Stomach smooth muscle (tissue), 2 donors: ENCODE measurements at regions not wholly inside any gene's neighbourhood (a gene's known extent, or its start where the extent isn't known, plus 50 kb on each side); places are given as distances from the start of the nearest gene placed in this dataset.
"Not testable (repeated sequence)": the region's sequence is repeated elsewhere in the genome, so short reads cannot be mapped to it uniquely, and the experiment has no call there.

Experiments
- H3K27ac ChIP-seq: one replicate; pipeline ENCODE4 v1.7.0; 2013; ENCODE audit warnings: mild to moderate bottlenecking, low read length, inconsistent platforms
- H3K27me3 ChIP-seq, 2 donors: one replicate each; pipeline ENCODE4 v1.7.0; 2013; ENCODE audit warnings: low read length in 2 of 2; ENCODE audit not compliant: insufficient read depth in 2 of 2, control insufficient read depth in 1 of 2
- H3K36me3 ChIP-seq, 2 donors: one replicate each; pipeline ENCODE4 v1.7.0; 2013; ENCODE audit warnings: low read length in 2 of 2; ENCODE audit not compliant: control insufficient read depth in 2 of 2, insufficient read depth in 2 of 2
- H3K4me1 ChIP-seq: one replicate; pipeline ENCODE4 v1.7.0; 2013; ENCODE audit warnings: low read length; ENCODE audit not compliant: control insufficient read depth, insufficient read depth
- H3K4me3 ChIP-seq, 2 donors: one replicate each; pipeline ENCODE4 v1.7.0; 2013; ENCODE audit warnings: low read length in 2 of 2
- H3K9ac ChIP-seq, 2 donors: one replicate each; pipeline ENCODE4 v1.7.0; 2013; ENCODE audit warnings: low read length in 2 of 2, mild to moderate bottlenecking in 1 of 2
- H3K9me3 ChIP-seq, 2 donors: one replicate each; pipeline ENCODE4 v1.7.0; 2013; ENCODE audit warnings: low read length in 2 of 2; ENCODE audit not compliant: control insufficient read depth in 2 of 2
- donor health status: healthy.
- donor health status: Pancreatic carcinoma.

DNA sequence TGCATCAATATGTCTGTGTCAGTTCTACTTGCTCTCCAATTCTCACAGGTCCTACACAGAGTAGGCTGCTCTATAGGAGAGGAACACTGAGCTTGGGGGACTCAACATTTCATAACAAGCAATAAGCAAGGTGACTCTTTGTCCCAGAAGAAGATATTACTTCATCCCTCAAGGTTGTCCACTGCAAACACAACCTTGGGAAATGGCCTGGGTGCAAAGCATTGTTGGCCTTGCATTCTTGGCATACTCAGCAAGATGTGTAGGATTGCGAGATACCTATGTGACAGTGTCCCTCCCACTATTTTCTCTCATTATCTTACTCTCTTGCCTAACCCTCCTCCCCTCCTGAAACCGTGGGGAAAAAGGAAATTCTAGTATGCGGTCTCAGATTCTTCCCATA, 169.8 kb upstream of the FREM1 start:
- H3K27ac ChIP-seq, result no peak overlapping the region
- H3K4me1 ChIP-seq, result no peaks in the 10 kb centered on the region
- H3K27me3 ChIP-seq, result no peaks in the 10 kb centered on the region

GRCh38 chr9:15077946-15078729, 167.9 kb upstream of the FREM1 start:
- H3K27ac ChIP-seq, result no peak overlapping the region
- no peaks in the 10 kb centered on the region for H3K9me3 ChIP-seq
- H3K4me1 ChIP-seq, result no peaks in the 10 kb centered on the region
- H3K27me3 ChIP-seq, result no peaks in the 10 kb centered on the region
- no peak overlapping the region for H3K9ac ChIP-seq
- no peaks in the 10 kb centered on the region for H3K36me3 ChIP-seq
- no peak overlapping the region for H3K4me3 ChIP-seq

More for the DNA sequence above, 169.8 kb upstream of the FREM1 start:
- H3K36me3 ChIP-seq, result no peaks in the 10 kb centered on the region
- no peaks in the 10 kb centered on the region for H3K9me3 ChIP-seq
- no peak overlapping the region for H3K4me3 ChIP-seq
- no peak overlapping the region for H3K9ac ChIP-seq

- Histone ChIP-seq H3K27ac (no peak overlapping the region), H3K4me1 (no peaks in the 10 kb centered on the region), H3K9me3 (no peaks in the 10 kb centered on the region), H3K36me3 (no peaks in the 10 kb centered on the region), H3K9ac (no peak overlapping the region), H3K27me3 (no peaks in the 10 kb centered on the region), H3K4me3 (no peak overlapping the region)
Observed at GRCh38 chr9:15073620-15074019, 163.4 kb upstream of the FREM1 start.

GRCh38 chr9:15070716-15071115, 160.5 kb upstream of the FREM1 start:
- Histone ChIP-seq H3K9ac (no peak overlapping the region), H3K27me3 (no peaks in the 10 kb centered on the region), H3K4me3 (no peak overlapping the region)

DNA sequence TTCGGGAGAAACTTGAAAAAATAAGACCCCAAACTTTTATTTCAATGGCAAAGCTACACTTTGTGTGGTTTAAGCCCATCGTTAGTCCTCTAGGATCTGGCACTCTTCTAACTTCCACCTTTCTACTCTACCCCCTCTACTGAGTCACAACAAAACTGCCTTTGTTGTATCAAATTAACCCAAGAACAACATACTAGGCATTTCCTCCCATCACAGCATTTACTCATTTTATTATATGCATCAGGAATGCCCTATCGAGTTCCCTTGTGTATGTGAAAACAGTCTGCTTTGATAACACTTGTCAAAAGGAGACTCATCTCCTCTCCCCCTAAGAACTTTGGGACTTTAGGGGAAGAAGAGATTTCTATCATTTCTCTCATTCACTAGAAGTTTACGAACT, 158.9 kb upstream of the FREM1 start:
- no peak overlapping the region for H3K9ac ChIP-seq
- no peak overlapping the region for H3K27ac ChIP-seq
- H3K4me3 ChIP-seq, result no peak overlapping the region
- no peaks in the 10 kb centered on the region for H3K9me3 ChIP-seq
- H3K4me1 ChIP-seq, result no peaks in the 10 kb centered on the region
- H3K27me3 ChIP-seq, result no peaks in the 10 kb centered on the region
- no peaks in the 10 kb centered on the region for H3K36me3 ChIP-seq

More at GRCh38 chr9:15070716-15071115, 160.5 kb upstream of the FREM1 start:
- H3K27ac ChIP-seq, result no peak overlapping the region
- no peaks in the 10 kb centered on the region for H3K36me3 ChIP-seq
- no peaks in the 10 kb centered on the region for H3K4me1 ChIP-seq
- no peaks in the 10 kb centered on the region for H3K9me3 ChIP-seq

- Histone ChIP-seq H3K9me3 (no peaks in the 10 kb centered on the region), H3K4me1 (no peaks in the 10 kb centered on the region), H3K27me3 (no peaks in the 10 kb centered on the region), H3K27ac (no peak overlapping the region), H3K36me3 (no peaks in the 10 kb centered on the region), H3K9ac (no peak overlapping the region), H3K4me3 (no peak overlapping the region)
Observed at GRCh38 chr9:15068261-15068660, 158.0 kb upstream of the FREM1 start.

DNA sequence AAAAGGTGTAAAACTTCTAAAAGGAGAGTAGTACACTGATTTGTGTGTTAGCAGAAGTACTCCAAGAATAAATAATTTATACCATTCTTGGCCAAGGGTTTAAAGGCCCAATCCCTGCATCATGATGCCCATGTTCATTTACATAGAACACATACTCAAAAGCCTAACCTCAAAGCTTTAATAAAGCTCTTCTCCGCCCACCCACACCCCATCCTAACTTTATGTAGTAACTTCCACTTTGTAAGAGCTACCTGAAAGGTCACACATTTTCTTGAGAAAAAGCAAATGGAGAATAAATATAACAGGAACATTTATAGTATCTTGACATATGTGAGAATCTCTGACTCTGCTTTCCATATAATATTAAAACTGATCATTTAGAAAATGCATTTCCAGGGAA, 148.8 kb upstream of the FREM1 start:
- Histone ChIP-seq H3K27me3 (no peaks in the 10 kb centered on the region), H3K9me3 (no peaks in the 10 kb centered on the region), H3K9ac (no peak overlapping the region), H3K36me3 (no peaks in the 10 kb centered on the region), H3K27ac (no peak overlapping the region), H3K4me1 (no peaks in the 10 kb centered on the region), H3K4me3 (no peak overlapping the region)

GRCh38 chr9:15058236-15058635, 148.0 kb upstream of the FREM1 start:
- H3K4me1 ChIP-seq, result no peaks in the 10 kb centered on the region
- no peaks in the 10 kb centered on the region for H3K9me3 ChIP-seq
- no peak overlapping the region for H3K4me3 ChIP-seq
- no peak overlapping the region for H3K9ac ChIP-seq
- H3K27me3 ChIP-seq, result no peaks in the 10 kb centered on the region
- no peak overlapping the region for H3K27ac ChIP-seq
- H3K36me3 ChIP-seq, result no peaks in the 10 kb centered on the region

DNA sequence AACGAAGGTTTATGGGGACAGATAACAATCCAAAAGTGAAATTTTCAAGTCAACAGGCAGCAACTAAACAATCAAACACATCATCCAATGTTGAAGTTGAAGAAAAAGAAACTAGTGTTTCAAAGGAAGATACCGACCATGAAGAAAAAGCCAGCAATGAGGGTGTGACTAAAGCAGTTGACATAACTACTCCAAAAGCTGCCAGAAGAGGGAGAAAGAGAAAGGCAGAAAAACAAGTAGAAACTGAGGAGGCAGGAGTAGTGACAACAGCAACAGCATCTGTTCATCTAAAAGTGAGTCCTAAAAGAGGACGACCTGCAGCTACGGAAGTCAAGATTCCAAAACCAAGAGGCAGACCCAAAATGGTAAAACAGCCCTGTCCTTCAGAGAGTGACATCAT, 145.1 kb upstream of the FREM1 start:
- H3K9me3 ChIP-seq, H3K27me3 ChIP-seq: not testable (repeated sequence)

GRCh38 chr9:15048772-15049171, 138.5 kb upstream of the FREM1 start:
- no peak overlapping the region for H3K4me3 ChIP-seq
- H3K9me3 ChIP-seq, result no peaks in the 10 kb centered on the region
- no peaks in the 10 kb centered on the region for H3K36me3 ChIP-seq
- no peak overlapping the region for H3K27ac ChIP-seq
- H3K9ac ChIP-seq, result no peak overlapping the region
- H3K27me3 ChIP-seq, result no peaks in the 10 kb centered on the region
- no peaks in the 10 kb centered on the region for H3K4me1 ChIP-seq

More for the DNA sequence above, 145.1 kb upstream of the FREM1 start:
- not testable (repeated sequence) for H3K9ac ChIP-seq, H3K27ac ChIP-seq, H3K4me3 ChIP-seq, H3K36me3 ChIP-seq, H3K4me1 ChIP-seq

DNA sequence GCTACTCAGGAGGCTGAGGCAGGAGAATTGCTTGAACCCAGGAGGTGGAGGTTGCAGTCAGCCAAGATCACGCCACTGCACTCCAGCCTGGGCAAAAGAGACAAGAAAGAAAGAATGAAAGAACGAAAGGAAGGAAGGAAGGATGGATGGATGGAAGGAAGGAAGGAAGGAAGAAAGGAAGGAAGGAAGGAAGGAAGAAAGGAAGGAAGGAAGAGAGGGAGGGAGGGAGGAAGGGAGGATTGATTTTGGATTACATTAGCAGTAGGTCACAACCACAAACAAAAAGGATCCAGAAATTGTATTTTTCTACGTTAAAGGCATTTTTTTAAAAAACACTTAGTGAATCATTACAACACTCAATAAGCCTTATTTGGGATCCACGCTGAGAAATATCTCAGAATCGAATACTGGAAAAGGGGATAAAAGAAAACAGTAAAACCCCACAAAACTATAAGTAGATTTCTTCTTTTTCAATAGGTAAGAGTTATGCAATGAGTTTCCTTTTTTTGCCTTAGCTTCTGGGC, 136.9 kb upstream of the FREM1 start:
- no peaks in the 10 kb centered on the region for H3K36me3 ChIP-seq
- H3K9ac ChIP-seq, result no peak overlapping the region
- H3K4me1 ChIP-seq, result no peaks in the 10 kb centered on the region
- no peaks in the 10 kb centered on the region for H3K27me3 ChIP-seq
- no peaks in the 10 kb centered on the region for H3K9me3 ChIP-seq
- H3K4me3 ChIP-seq, result no peak overlapping the region
- no peak overlapping the region for H3K27ac ChIP-seq
